SK-N-SH treated with all-trans-retinoic acid at 6 μM for 48 hours (cell line): ENCODE measurements at regions not wholly inside any gene's neighbourhood (a gene's known extent, or its start where the extent isn't known, plus 50 kb on each side); places are given as distances from the start of the nearest gene placed in this dataset.
A peak's percentile ranks its signal among the peaks of the same experiment; 100 is the strongest.
"Not testable (repeated sequence)": the region's sequence is repeated elsewhere in the genome, so short reads cannot be mapped to it uniquely, and the experiment has no call there.

Experiments used
- ATAC-seq: fragments of 200-7000 bp; cut with Tn5 transposase; 3 replicates; pipeline ENCODE4 v1.9.1; 2020; ENCODE audit warnings: mild to moderate bottlenecking, moderate library complexity
- ARNTL ChIP-seq: fragments of 450-650 bp; formaldehyde crosslinking; IDR thresholded peaks from 2 replicates; pipeline ENCODE4 v1.5.0; 2020; ENCODE audit warnings: low read depth, mild to moderate bottlenecking, moderate library complexity, borderline replicate concordance
- BACH2 ChIP-seq: fragments of 250-450 bp; sonication (Bioruptor Pico); IDR thresholded peaks from 2 replicates; pipeline ENCODE4 v1.9.0; 2021; ENCODE audit warnings: mild to moderate bottlenecking, borderline replicate concordance
- CREB5 ChIP-seq: fragments of 250-450 bp; sonication (Bioruptor Pico); IDR thresholded peaks from 2 replicates; pipeline ENCODE4 v1.5.1; 2020; ENCODE audit warnings: low read depth, mild to moderate bottlenecking, moderate library complexity
- CSDC2 ChIP-seq: fragments of 250-450 bp; sonication (Bioruptor Pico); IDR thresholded peaks from 2 replicates; pipeline ENCODE4 v1.5.0; 2020; ENCODE audit warnings: mild to moderate bottlenecking, moderate library complexity
- CSRNP3 ChIP-seq: fragments of 250-450 bp; sonication (Bioruptor Pico); IDR thresholded peaks from 2 replicates; pipeline ENCODE4 v1.5.1; 2021; ENCODE audit warnings: mild to moderate bottlenecking, moderate library complexity
- ISL1 ChIP-seq: fragments of 250-450 bp; sonication (Bioruptor Pico); IDR thresholded peaks from 2 replicates; pipeline ENCODE4 v2.1.2; 2022; ENCODE audit warnings: mild to moderate bottlenecking, moderate library complexity
- OSR1 ChIP-seq: fragments of 250-450 bp; sonication (Bioruptor Pico); IDR thresholded peaks from 2 replicates; pipeline ENCODE4 v1.8.0; 2022; ENCODE audit warnings: moderate library complexity, mild to moderate bottlenecking, inconsistent platforms
- PATZ1 ChIP-seq: fragments of 250-450 bp; sonication (Bioruptor Pico); IDR thresholded peaks from 2 replicates; pipeline ENCODE4 v1.8.0; 2020; ENCODE audit warnings: mild to moderate bottlenecking, moderate library complexity, borderline replicate concordance
- POU6F1 ChIP-seq: fragments of 250-450 bp; sonication (Bioruptor Pico); IDR thresholded peaks from 2 replicates; pipeline ENCODE4 v1.8.0; 2021; ENCODE audit warnings: low read depth, mild to moderate bottlenecking, moderate library complexity, borderline replicate concordance
- PPARA ChIP-seq: fragments of 250-450 bp; sonication (Bioruptor Pico); IDR thresholded peaks from 2 replicates; pipeline ENCODE4 v1.5.0; 2020; ENCODE audit warnings: mild to moderate bottlenecking, borderline replicate concordance
- RARB ChIP-seq: fragments of 250-450 bp; sonication (Bioruptor Pico); IDR thresholded peaks from 2 replicates; pipeline ENCODE4 v1.8.0; 2021; ENCODE audit warnings: mild to moderate bottlenecking, moderate library complexity
- SNAI2 ChIP-seq: fragments of 250-450 bp; sonication (Bioruptor Pico); IDR thresholded peaks from 2 replicates; pipeline ENCODE4 v1.5.0; 2020; ENCODE audit warnings: mild to moderate bottlenecking, moderate library complexity
- TCF4 ChIP-seq: fragments of 250-450 bp; sonication (Bioruptor Pico); IDR thresholded peaks from 2 replicates; pipeline ENCODE4 v1.8.0; 2021; ENCODE audit warnings: mild to moderate bottlenecking, moderate library complexity, borderline replicate concordance
- TOX ChIP-seq: fragments of 250-450 bp; sonication (Bioruptor Pico); IDR thresholded peaks from 2 replicates; pipeline ENCODE4 v1.8.0; 2021; ENCODE audit warnings: mild to moderate bottlenecking, moderate library complexity, borderline replicate concordance
- ZC3H10 ChIP-seq: fragments of 250-450 bp; sonication (Bioruptor Pico); IDR thresholded peaks from 2 replicates; pipeline ENCODE4 v1.5.1; 2021; ENCODE audit warnings: mild to moderate bottlenecking, moderate library complexity
- ZFP3 ChIP-seq: fragments of 250-450 bp; sonication (Bioruptor Pico); IDR thresholded peaks from 2 replicates; pipeline ENCODE4 v1.5.0; 2020; ENCODE audit warnings: mild to moderate bottlenecking, moderate library complexity
- ZFP30 ChIP-seq: fragments of 450-650 bp; formaldehyde crosslinking; IDR thresholded peaks from 2 replicates; pipeline ENCODE4 v1.5.0; 2022; ENCODE audit warnings: mild to moderate bottlenecking, moderate library complexity
- ZNF565 ChIP-seq: fragments of 450-650 bp; formaldehyde crosslinking; conservative IDR thresholded peaks from 2 replicates; pipeline ENCODE4 v1.5.0; 2020; ENCODE audit warnings: low read depth, mild to moderate bottlenecking, moderate library complexity
- ZNF70 ChIP-seq: fragments of 450-650 bp; formaldehyde crosslinking; IDR thresholded peaks from 2 replicates; pipeline ENCODE4 v1.5.0; 2020; ENCODE audit warnings: mild to moderate bottlenecking, moderate library complexity

- peak; percentile 43; the same call in 2 of the 3 replicates for ATAC-seq
- TF ChIP-seq CSRNP3 = no peak
- TF ChIP-seq ZC3H10 (CRISPR knock-in tag) = peak; percentile 72; the same call in 1 of the 2 replicates
Measured at GRCh38 chr4:151583157-151583914, 174.4 kb downstream of the FHIP1A start.

GRCh38 chr4:151584101-151584500, 175.1 kb downstream of the FHIP1A start:
- ATAC-seq = no peak
- TF ChIP-seq TOX (CRISPR knock-in tag) (no peak), ISL1 (no peak), ZC3H10 (CRISPR knock-in tag) (no peak)
- TF ChIP-seq, all 23 proteins: peak for 0

- not testable (repeated sequence) for ATAC-seq
Measured at GRCh38 chr4:151595629-151596028, 165.2 kb downstream of the GATB start.

GRCh38 chr4:151597691-151598090, 163.1 kb downstream of the GATB start:
- not testable (repeated sequence) for ATAC-seq

GRCh38 chr4:151599863-151600262, 160.9 kb downstream of the GATB start:
- no peak for ATAC-seq
- no peak for TF ChIP-seq ZNF70
- no peak for TF ChIP-seq SNAI2 (CRISPR knock-in tag)
- TF ChIP-seq OSR1 = no peak
- no peak for TF ChIP-seq ZFP30
- no peak for TF ChIP-seq ISL1
- no peak for TF ChIP-seq CREB5 (CRISPR knock-in tag)
- no peak for TF ChIP-seq RARB (CRISPR knock-in tag)
- no peak for TF ChIP-seq CSRNP3
- no peak for TF ChIP-seq ARNTL
- TF ChIP-seq BACH2 = no peak
- TF ChIP-seq ZNF565 = no peak
- TF ChIP-seq POU6F1 (CRISPR knock-in tag) = no peak

- no peak for TF ChIP-seq ISL1
- TF ChIP-seq RARB (CRISPR knock-in tag) = no peak
- no peak for TF ChIP-seq ZFP30
- ATAC-seq = peak; percentile 51
Measured at GRCh38 chr4:151600432-151600831, 160.4 kb downstream of the GATB start.

- ATAC-seq = no peak
- TF ChIP-seq TOX (CRISPR knock-in tag) (no peak), PPARA (no peak), CSDC2 (CRISPR knock-in tag) (no peak), PATZ1 (CRISPR knock-in tag) (no peak), ZFP30 (no peak), ZFP3 (CRISPR knock-in tag) (no peak), TCF4 (CRISPR knock-in tag) (no peak), CREB5 (CRISPR knock-in tag) (no peak), POU6F1 (CRISPR knock-in tag) (no peak), OSR1 (no peak)
Measured at GRCh38 chr4:151603377-151603776, 157.4 kb downstream of the GATB start.
